ENCODE measurements at regions not wholly inside any gene's neighbourhood (a gene's known extent, or its start where the extent isn't known, plus 50 kb on each side); places are given as distances from the start of the nearest gene placed in this dataset.
A peak's percentile ranks its signal among the peaks of the same experiment; 100 is the strongest.

- no peak for DNase-seq (ENCODE audit: extremely low read depth in 1 of 11, low read depth in 9 of 11, low spot score in 4 of 11)
These were observed 210.4 kb upstream of the CSF3R start for GRCh38 chr1:36693161-36693525.

GRCh38 chr1:36692465-36693160, 209.9 kb upstream of the CSF3R start:
- DNase-seq (ENCODE audit: extremely low read depth in 1 of 11, low read depth in 9 of 11, low spot score in 4 of 11) = no peak

GRCh38 chr1:36691374-36691773, 208.7 kb upstream of the CSF3R start:
- DNase-seq (ENCODE audit: extremely low read depth in 1 of 11, low read depth in 9 of 11, low spot score in 4 of 11) = no peak

- no peak for DNase-seq (ENCODE audit: extremely low read depth in 1 of 11, low read depth in 9 of 11, low spot score in 4 of 11)
These were observed 207.3 kb upstream of the CSF3R start for GRCh38 chr1:36689992-36690391.

GRCh38 chr1:36687312-36687711, 204.6 kb upstream of the CSF3R start:
- DNase-seq (ENCODE audit: extremely low read depth in 1 of 11, low read depth in 9 of 11, low spot score in 4 of 11) = no peak

GRCh38 chr1:36675931-36676562, 193.3 kb upstream of the CSF3R start:
- no peak for DNase-seq (ENCODE audit: extremely low read depth in 1 of 11, low read depth in 9 of 11, low spot score in 4 of 11)

- no peak for DNase-seq (ENCODE audit: extremely low read depth in 1 of 11, low read depth in 9 of 11, low spot score in 4 of 11)
These were observed 192.4 kb upstream of the CSF3R start for GRCh38 chr1:36675106-36675505.

GRCh38 chr1:36673202-36673601, 190.5 kb upstream of the CSF3R start:
- DNase-seq (ENCODE audit: extremely low read depth in 1 of 11, low read depth in 9 of 11, low spot score in 4 of 11) = peak in 6 of 11 donors; percentile 6 to 34 (median 22)

- DNase-seq (ENCODE audit: extremely low read depth in 1 of 11, low read depth in 9 of 11, low spot score in 4 of 11) = no peak
These were observed 186.5 kb upstream of the CSF3R start for GRCh38 chr1:36669262-36669661.

GRCh38 chr1:36667836-36668235, 185.1 kb upstream of the CSF3R start:
- no peak for DNase-seq (ENCODE audit: extremely low read depth in 1 of 11, low read depth in 9 of 11, low spot score in 4 of 11)

- no peak for DNase-seq (ENCODE audit: extremely low read depth in 1 of 11, low read depth in 9 of 11, low spot score in 4 of 11)
These were observed 184.5 kb upstream of the CSF3R start for GRCh38 chr1:36667256-36667655.

GRCh38 chr1:36665478-36666080, 182.9 kb upstream of the CSF3R start:
- no peak for DNase-seq (ENCODE audit: extremely low read depth in 1 of 11, low read depth in 9 of 11, low spot score in 4 of 11)

- DNase-seq (ENCODE audit: extremely low read depth in 1 of 11, low read depth in 9 of 11, low spot score in 4 of 11) = peak in 8 of 11 donors; percentile 10 to 60 (median 40)
These were observed 182.0 kb upstream of the CSF3R start for GRCh38 chr1:36664571-36665287.

- no peak for DNase-seq (ENCODE audit: extremely low read depth in 1 of 11, low read depth in 9 of 11, low spot score in 4 of 11)
These were observed 181.2 kb upstream of the CSF3R start for GRCh38 chr1:36663772-36664430.

GRCh38 chr1:36658838-36659237, 176.1 kb upstream of the CSF3R start:
- no peak for DNase-seq (ENCODE audit: extremely low read depth in 1 of 11, low read depth in 9 of 11, low spot score in 4 of 11)

GRCh38 chr1:36657826-36658225, 175.1 kb upstream of the CSF3R start:
- DNase-seq (ENCODE audit: extremely low read depth in 1 of 11, low read depth in 9 of 11, low spot score in 4 of 11) = no peak

- no peak for DNase-seq (ENCODE audit: extremely low read depth in 1 of 11, low read depth in 9 of 11, low spot score in 4 of 11)
These were observed 174.1 kb upstream of the CSF3R start for GRCh38 chr1:36656838-36657237.

- no peak for DNase-seq (ENCODE audit: extremely low read depth in 1 of 11, low read depth in 9 of 11, low spot score in 4 of 11)
These were observed 173.6 kb upstream of the CSF3R start for GRCh38 chr1:36656271-36656670.

- no peak for DNase-seq (ENCODE audit: extremely low read depth in 1 of 11, low read depth in 9 of 11, low spot score in 4 of 11)
These were observed 171.9 kb upstream of the CSF3R start for GRCh38 chr1:36654586-36654985.

Data from renal cortex interstitium (tissue), 11 donors.